ENCODE measurements at regions not wholly inside any gene's neighbourhood (a gene's known extent, or its start where the extent isn't known, plus 50 kb on each side); places are given as distances from the start of the nearest gene placed in this dataset.

DNA sequence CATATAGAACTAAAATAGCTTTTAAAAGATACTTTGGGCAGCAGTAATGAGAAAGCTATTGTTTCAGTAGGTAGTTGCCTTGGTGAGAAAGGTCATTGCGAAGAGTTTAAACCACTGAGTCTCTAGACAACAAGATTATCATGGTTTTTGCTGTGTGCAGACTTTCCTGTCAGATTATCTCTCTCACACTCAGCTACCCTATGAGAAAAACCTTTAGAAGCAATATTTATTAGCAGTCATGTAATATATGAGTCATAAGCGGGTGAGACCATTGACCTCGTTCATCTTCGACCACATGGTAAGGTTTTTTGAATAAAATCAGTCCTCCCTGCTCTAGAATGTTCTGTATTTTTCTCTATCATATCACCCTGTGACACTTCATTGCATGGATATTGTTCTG is 59.9 kb downstream of the GPR65 start:
- Mint-ChIP-seq H3K27me3 (ENCODE audit: unreplicated experiment) (no peaks in the 10 kb centered on the region), H3K4me3 (ENCODE audit: low read depth, unreplicated experiment) (no peak overlapping the region), H3K36me3 (ENCODE audit: insufficient read depth, unreplicated experiment) (no peaks in the 10 kb centered on the region), H3K27ac (ENCODE audit: unreplicated experiment) (no peak overlapping the region), H3K4me1 (ENCODE audit: low read depth, unreplicated experiment) (no peaks in the 10 kb centered on the region), H3K9me3 (ENCODE audit: low read depth, unreplicated experiment) (peaks cover 9% of the 10 kb centered on the region)
- BruUV-seq (replicated peaks): no TSS peak
- CTCF ChIA-PET: interaction anchor here (0.6 kb wide), 1 partner anchor 948 kb away, joined by 8 read pairs; no protein-coding TSS in a partner anchor
- no peak for DNase-seq
- no peak for TF ChIP-seq CTCF (IDR thresholded peaks at IDR 0.05; ENCODE audit: unreplicated experiment)
- intact Hi-C loops (cut with micrococcal nuclease; ENCODE audit: unreplicated experiment): no loop called here

DNA sequence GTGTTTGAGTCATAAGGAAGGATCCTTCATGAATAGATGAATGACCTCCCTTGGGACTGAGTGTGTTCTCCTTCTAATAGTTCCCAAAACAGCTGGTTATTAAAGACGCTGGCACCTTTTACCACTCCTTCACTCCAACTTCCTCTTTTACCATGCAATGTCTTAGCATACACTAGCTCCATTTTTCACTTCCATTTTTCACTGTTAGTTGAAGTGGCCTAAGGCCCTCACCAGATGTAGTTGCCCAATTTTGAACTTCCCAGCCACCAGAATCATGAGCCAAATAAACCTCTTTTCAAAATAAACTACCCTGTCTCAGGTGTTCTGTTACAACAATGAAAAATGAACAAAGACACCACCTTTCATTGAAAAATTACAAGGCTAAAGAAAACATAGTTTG is 64.7 kb downstream of the GPR65 start:
- no peaks in the 10 kb centered on the region for H3K36me3 Mint-ChIP-seq (ENCODE audit: insufficient read depth, unreplicated experiment)
- no TSS peak for BruUV-seq (replicated peaks)
- no peak for TF ChIP-seq CTCF (IDR thresholded peaks at IDR 0.05; ENCODE audit: unreplicated experiment)
- no peak overlapping the region for H3K27ac Mint-ChIP-seq (ENCODE audit: unreplicated experiment)
- H3K4me3 Mint-ChIP-seq (ENCODE audit: low read depth, unreplicated experiment): no peak overlapping the region
- CTCF ChIA-PET: no interaction called here
- H3K9me3 Mint-ChIP-seq (ENCODE audit: low read depth, unreplicated experiment): peaks cover 6% of the 10 kb centered on the region
- H3K27me3 Mint-ChIP-seq (ENCODE audit: unreplicated experiment): no peaks in the 10 kb centered on the region
- H3K4me1 Mint-ChIP-seq (ENCODE audit: low read depth, unreplicated experiment): no peaks in the 10 kb centered on the region
- intact Hi-C loops (cut with micrococcal nuclease; ENCODE audit: unreplicated experiment): no loop called here
- DNase-seq: no peak

DNA sequence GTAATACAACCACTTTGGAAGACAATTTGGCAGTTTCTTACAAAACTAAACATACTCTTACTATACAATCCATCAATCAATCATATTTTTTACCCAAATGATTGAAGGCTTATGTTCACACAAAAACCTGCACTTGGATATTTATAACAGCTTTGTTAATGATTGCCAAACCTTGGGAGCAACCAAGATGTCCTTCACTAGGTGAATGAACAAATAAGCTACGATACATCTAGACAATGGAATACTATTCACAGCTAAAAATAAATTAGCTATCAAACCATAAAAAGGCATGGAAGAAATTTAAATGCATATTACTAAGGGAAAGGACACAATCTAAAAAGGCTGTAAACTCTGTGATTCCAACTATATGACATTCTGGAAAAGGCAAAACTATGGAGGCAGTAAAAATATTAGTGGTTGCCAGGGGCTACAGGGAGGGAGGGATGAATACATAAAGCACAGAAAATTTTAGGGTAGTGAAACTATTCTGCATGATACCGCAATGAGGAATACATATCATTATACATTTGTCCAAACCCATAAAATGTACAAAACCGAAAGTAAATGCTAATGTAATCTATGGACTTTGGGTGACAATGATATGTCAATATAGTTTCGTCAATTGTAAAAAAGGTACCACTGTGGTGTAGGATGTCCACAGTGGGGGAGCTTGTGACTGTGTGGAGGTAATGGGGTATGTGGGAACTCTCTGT is 70.5 kb downstream of the GPR65 start:
- intact Hi-C loops (cut with micrococcal nuclease; ENCODE audit: unreplicated experiment): no loop called here
- CTCF ChIA-PET: no interaction called here

DNA sequence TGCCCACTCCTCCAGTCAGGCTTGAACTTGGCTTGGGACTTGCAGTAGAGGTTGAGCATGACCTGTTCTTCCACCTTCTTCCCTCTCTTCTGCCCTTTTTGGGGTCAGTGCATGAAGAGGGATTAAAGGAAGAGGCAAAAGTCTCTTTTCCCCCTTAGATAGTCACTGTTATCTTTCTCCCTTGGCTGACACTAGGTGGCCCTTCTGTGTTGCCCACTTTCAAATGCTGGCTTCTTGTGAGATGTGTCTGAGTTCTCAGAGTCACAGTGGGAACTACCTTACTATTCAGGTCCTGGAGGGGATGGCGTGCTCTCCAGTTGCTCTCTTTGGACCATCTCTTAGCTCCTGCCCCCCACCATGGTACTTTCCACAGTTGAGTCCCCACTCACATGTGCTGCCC is 73.6 kb downstream of the GPR65 start:
- CTCF ChIA-PET: no interaction called here
- no peak overlapping the region for H3K27ac Mint-ChIP-seq (ENCODE audit: unreplicated experiment)
- intact Hi-C loops (cut with micrococcal nuclease; ENCODE audit: unreplicated experiment): no loop called here
- no peak overlapping the region for H3K4me3 Mint-ChIP-seq (ENCODE audit: low read depth, unreplicated experiment)
- no peaks in the 10 kb centered on the region for H3K27me3 Mint-ChIP-seq (ENCODE audit: unreplicated experiment)
- no peaks in the 10 kb centered on the region for H3K4me1 Mint-ChIP-seq (ENCODE audit: low read depth, unreplicated experiment)
- no peak for TF ChIP-seq CTCF (IDR thresholded peaks at IDR 0.05; ENCODE audit: unreplicated experiment)
- no peaks in the 10 kb centered on the region for H3K9me3 Mint-ChIP-seq (ENCODE audit: low read depth, unreplicated experiment)
- BruUV-seq (replicated peaks): no TSS peak
- no peak for DNase-seq
- H3K36me3 Mint-ChIP-seq (ENCODE audit: insufficient read depth, unreplicated experiment): no peaks in the 10 kb centered on the region

More for the DNA sequence above, 70.5 kb downstream of the GPR65 start:
- H3K9me3 Mint-ChIP-seq (ENCODE audit: low read depth, unreplicated experiment): no peaks in the 10 kb centered on the region
- no peaks in the 10 kb centered on the region for H3K4me1 Mint-ChIP-seq (ENCODE audit: low read depth, unreplicated experiment)
- no peaks in the 10 kb centered on the region for H3K36me3 Mint-ChIP-seq (ENCODE audit: insufficient read depth, unreplicated experiment)
- no peak for TF ChIP-seq CTCF (IDR thresholded peaks at IDR 0.05; ENCODE audit: unreplicated experiment)
- BruUV-seq (replicated peaks): no TSS peak
- H3K4me3 Mint-ChIP-seq (ENCODE audit: low read depth, unreplicated experiment): no peak overlapping the region
- DNase-seq: no peak
- no peaks in the 10 kb centered on the region for H3K27me3 Mint-ChIP-seq (ENCODE audit: unreplicated experiment)
- no peak overlapping the region for H3K27ac Mint-ChIP-seq (ENCODE audit: unreplicated experiment)

Data from Calu3 (cell line).